ENCODE measurements at regions not wholly inside any gene's neighbourhood (a gene's known extent, or its start where the extent isn't known, plus 50 kb on each side); places are given as distances from the start of the nearest gene placed in this dataset.

DNA sequence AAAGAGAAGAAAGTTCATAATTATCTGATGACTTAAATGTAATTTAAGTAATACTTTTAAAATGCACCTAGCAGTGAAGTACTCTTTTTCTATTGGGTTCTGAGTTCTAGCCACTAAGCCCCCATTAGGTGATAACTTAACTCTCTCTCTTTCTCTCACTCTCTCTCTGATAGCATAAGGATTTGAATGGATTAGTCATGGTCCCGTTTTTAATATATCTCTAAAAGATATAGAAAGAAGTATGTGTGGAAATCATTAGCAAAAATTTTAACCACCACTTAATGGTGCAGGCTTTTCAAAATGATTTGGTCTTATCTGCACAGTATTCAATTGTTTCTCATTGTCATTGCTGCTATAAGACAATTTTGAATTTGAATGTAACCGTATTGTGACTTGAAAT is 78.2 kb downstream of the RWDD3 start:
- Histone ChIP-seq H3K9ac (ENCODE audit: insufficient read length) (no peak overlapping the region), H3K9me3 (ENCODE audit: low read depth, low read length) (no peaks in the 10 kb centered on the region), H3K4me3 (no peak overlapping the region), H3K36me3 (ENCODE audit: insufficient read depth, low read length) (no peaks in the 10 kb centered on the region), H3K27ac (peak overlapping the region; percentile 73; the same call in 1 of the 2 replicates)
- TF ChIP-seq EZH2 (IDR thresholded peaks at IDR 0.05) (no peak), POLR2AphosphoS5 (IDR thresholded peaks at IDR 0.05; ENCODE audit: borderline replicate concordance, low read depth, low read length) (no peak), FOXP2 (optimal IDR thresholded peaks at IDR 0.05; ENCODE audit: control extremely low read depth, extremely low read length, insufficient read depth) (no peak)
- DNase-seq (ENCODE audit: low read depth, low spot score), result no peak

DNA sequence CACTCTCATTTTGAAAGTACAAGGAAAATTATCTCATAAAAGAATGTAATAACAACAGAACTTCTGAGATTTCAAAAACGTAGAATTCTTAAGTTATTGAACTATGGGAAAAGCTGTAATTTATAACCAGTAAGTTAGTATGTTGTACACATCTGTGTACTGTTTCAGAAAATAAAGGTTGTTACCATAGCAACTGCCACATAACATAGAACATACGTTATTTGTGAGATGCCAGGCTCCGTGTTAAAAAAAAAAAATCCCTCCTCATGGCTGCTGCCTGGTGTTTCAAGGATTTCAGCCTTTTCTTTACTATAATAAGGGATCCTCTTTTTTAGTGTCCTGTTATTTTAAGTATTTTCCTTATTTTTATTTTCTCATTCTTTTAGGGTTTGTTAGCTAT is 79.5 kb downstream of the RWDD3 start:
- no peaks in the 10 kb centered on the region for H3K36me3 ChIP-seq (ENCODE audit: insufficient read depth, low read length)
- H3K4me3 ChIP-seq, result no peak overlapping the region
- H3K27ac ChIP-seq, result no peak overlapping the region
- H3K9me3 ChIP-seq (ENCODE audit: low read depth, low read length), result no peaks in the 10 kb centered on the region
- TF ChIP-seq FOXP2 (optimal IDR thresholded peaks at IDR 0.05; ENCODE audit: control extremely low read depth, extremely low read length, insufficient read depth) (no peak), EZH2 (IDR thresholded peaks at IDR 0.05) (no peak), POLR2AphosphoS5 (IDR thresholded peaks at IDR 0.05; ENCODE audit: borderline replicate concordance, low read depth, low read length) (no peak)
- H3K9ac ChIP-seq (ENCODE audit: insufficient read length), result no peak overlapping the region
- DNase-seq (ENCODE audit: low read depth, low spot score), result no peak

DNA sequence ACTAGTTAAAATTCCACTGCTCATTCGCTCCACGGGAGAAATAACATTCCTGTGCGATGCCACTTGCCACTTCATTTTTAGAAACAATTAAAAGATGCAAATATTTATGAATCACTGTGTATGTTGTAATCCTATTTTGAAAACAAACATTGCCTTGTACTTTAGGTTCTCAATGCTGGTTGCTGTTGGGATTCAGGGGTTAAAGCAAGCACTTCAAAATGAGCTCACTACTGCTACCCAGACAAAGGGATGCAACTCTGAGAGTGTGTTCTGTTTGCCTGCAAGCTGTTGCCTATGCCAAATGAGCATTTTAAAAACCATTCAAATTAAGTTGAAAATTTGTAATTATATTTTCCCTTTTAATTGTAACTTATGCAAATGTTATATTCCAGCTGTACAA is 87.5 kb downstream of the RWDD3 start:
- TF ChIP-seq EZH2 (IDR thresholded peaks at IDR 0.05) (no peak), POLR2AphosphoS5 (IDR thresholded peaks at IDR 0.05; ENCODE audit: borderline replicate concordance, low read depth, low read length) (no peak), FOXP2 (optimal IDR thresholded peaks at IDR 0.05; ENCODE audit: control extremely low read depth, extremely low read length, insufficient read depth) (no peak)
- Histone ChIP-seq H3K4me3 (no peak overlapping the region), H3K36me3 (ENCODE audit: insufficient read depth, low read length) (no peaks in the 10 kb centered on the region), H3K9me3 (ENCODE audit: low read depth, low read length) (no peaks in the 10 kb centered on the region), H3K27ac (no peak overlapping the region), H3K9ac (ENCODE audit: insufficient read length) (no peak overlapping the region)
- DNase-seq (ENCODE audit: low read depth, low spot score), result no peak

DNA sequence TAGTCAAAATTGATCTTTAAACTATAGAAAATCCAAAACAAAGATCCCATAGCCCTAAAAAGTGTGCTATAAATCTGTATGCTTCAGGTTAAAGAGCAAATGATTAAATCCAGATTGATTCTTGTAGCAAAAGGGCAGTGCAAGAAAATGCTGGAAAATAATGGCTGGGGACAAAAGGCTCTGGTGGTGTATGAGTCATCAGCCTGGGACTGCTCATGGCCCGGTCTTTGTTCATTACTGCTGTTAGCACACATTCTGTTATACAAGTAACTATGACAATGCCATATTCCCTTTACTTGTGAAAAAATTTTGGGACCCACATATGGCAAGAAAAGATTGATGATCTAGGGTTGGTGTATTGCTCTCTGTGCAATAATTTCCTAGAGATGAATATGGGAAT is 89.1 kb downstream of the RWDD3 start:
- TF ChIP-seq EZH2 (IDR thresholded peaks at IDR 0.05), result no peak
- TF ChIP-seq POLR2AphosphoS5 (IDR thresholded peaks at IDR 0.05; ENCODE audit: borderline replicate concordance, low read depth, low read length), result no peak
- TF ChIP-seq FOXP2 (optimal IDR thresholded peaks at IDR 0.05; ENCODE audit: control extremely low read depth, extremely low read length, insufficient read depth), result no peak
- H3K36me3 ChIP-seq (ENCODE audit: insufficient read depth, low read length), result no peaks in the 10 kb centered on the region
- H3K4me3 ChIP-seq, result no peak overlapping the region
- H3K9me3 ChIP-seq (ENCODE audit: low read depth, low read length), result no peaks in the 10 kb centered on the region
- no peak for DNase-seq (ENCODE audit: low read depth, low spot score)
- H3K27ac ChIP-seq, result no peak overlapping the region
- no peak overlapping the region for H3K9ac ChIP-seq (ENCODE audit: insufficient read length)

DNA sequence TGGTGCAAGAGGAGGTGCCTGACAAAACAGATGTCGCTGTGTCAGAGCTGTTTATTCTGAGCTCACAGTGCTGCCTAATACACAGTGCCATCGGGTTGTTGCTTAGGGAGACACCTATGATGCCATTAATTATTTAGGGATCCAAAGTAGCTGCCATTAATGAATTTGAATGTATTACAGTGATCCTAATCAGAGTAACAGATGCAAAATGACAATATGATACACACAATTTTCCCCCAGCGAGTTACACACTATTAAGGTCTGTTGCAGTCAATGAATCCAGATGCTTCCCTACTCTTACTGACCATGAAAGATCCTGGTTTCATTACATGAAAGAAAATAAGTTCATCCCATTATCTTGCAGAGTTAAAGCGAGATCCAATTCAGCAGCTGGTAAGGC is 91.3 kb downstream of the RWDD3 start:
- Histone ChIP-seq H3K9ac (ENCODE audit: insufficient read length) (no peak overlapping the region), H3K4me3 (no peak overlapping the region), H3K27ac (no peak overlapping the region), H3K36me3 (ENCODE audit: insufficient read depth, low read length) (no peaks in the 10 kb centered on the region), H3K9me3 (ENCODE audit: low read depth, low read length) (no peaks in the 10 kb centered on the region)
- no peak for DNase-seq (ENCODE audit: low read depth, low spot score)
- TF ChIP-seq FOXP2 (optimal IDR thresholded peaks at IDR 0.05; ENCODE audit: control extremely low read depth, extremely low read length, insufficient read depth) (no peak), EZH2 (IDR thresholded peaks at IDR 0.05) (no peak), POLR2AphosphoS5 (IDR thresholded peaks at IDR 0.05; ENCODE audit: borderline replicate concordance, low read depth, low read length) (no peak)

DNA sequence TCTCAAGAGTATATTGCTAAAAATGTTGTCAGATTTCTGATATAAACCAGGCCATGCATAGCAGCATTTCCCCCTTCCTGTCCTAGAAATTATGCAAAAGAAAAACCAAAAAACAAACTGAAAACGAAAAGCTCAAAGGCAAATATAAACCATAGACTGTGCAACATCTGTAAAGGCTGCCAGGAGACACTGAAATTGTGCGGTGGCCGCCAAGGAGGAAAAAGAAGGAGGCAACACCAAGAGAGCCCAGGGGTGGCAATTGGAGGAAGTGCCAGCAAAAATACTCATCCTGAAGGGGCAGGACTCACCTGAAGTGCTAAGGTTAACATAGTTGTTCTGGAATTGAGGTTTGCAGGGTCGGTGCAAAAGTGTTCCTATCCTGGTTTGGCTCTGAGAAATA is 92.0 kb downstream of the RWDD3 start:
- no peak for DNase-seq (ENCODE audit: low read depth, low spot score)
- no peak for TF ChIP-seq POLR2AphosphoS5 (IDR thresholded peaks at IDR 0.05; ENCODE audit: borderline replicate concordance, low read depth, low read length)
- no peak for TF ChIP-seq EZH2 (IDR thresholded peaks at IDR 0.05)
- no peak for TF ChIP-seq FOXP2 (optimal IDR thresholded peaks at IDR 0.05; ENCODE audit: control extremely low read depth, extremely low read length, insufficient read depth)
- H3K9me3 ChIP-seq (ENCODE audit: low read depth, low read length), result no peaks in the 10 kb centered on the region
- H3K4me3 ChIP-seq, result no peak overlapping the region
- no peaks in the 10 kb centered on the region for H3K36me3 ChIP-seq (ENCODE audit: insufficient read depth, low read length)
- H3K27ac ChIP-seq, result no peak overlapping the region
- no peak overlapping the region for H3K9ac ChIP-seq (ENCODE audit: insufficient read length)

DNA sequence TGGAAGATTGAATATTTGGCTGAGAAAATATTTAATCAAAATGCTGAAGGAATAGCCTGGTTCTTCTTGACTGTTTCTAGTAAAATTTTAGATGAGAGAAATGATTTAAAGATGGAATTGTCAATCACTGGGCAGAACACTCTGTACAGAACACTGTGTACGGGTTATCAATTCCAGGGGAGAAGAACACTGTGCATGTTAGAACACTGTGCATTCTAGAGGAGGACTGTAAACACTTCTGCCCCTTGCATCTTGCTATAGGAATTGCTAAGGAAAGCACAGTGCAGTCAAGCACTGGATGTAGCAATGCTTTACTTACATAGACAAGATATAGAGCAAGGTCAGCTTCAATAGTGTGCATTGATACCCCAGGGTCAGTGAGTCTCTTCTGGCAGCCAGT is 98.7 kb downstream of the RWDD3 start:
- Histone ChIP-seq H3K9ac (ENCODE audit: insufficient read length) (no peak overlapping the region), H3K9me3 (ENCODE audit: low read depth, low read length) (no peaks in the 10 kb centered on the region), H3K4me3 (no peak overlapping the region), H3K27ac (no peak overlapping the region), H3K36me3 (ENCODE audit: insufficient read depth, low read length) (no peaks in the 10 kb centered on the region)
- DNase-seq (ENCODE audit: low read depth, low spot score), result no peak
- no peak for TF ChIP-seq POLR2AphosphoS5 (IDR thresholded peaks at IDR 0.05; ENCODE audit: borderline replicate concordance, low read depth, low read length)
- no peak for TF ChIP-seq EZH2 (IDR thresholded peaks at IDR 0.05)
- no peak for TF ChIP-seq FOXP2 (optimal IDR thresholded peaks at IDR 0.05; ENCODE audit: control extremely low read depth, extremely low read length, insufficient read depth)

DNA sequence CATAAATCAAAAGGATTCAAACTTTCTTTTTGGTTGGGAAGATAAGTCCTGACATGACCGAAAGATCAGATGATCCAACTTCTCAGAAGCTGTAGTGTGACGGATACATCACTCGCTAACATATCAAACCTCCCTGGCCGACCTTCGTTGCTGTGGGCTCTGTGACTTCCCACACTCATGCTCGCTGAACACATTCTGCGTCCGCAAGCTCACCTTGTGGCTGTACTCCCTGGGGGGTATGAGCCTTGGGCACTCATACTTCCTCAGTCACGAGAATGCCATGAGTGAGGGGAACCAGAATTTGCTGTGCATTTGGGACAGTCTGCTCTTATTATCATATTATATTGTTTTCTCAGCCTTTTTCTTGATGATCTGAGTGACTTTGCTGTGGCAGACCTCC is 105.4 kb downstream of the RWDD3 start:
- Histone ChIP-seq H3K9ac (ENCODE audit: insufficient read length) (no peak overlapping the region), H3K27ac (no peak overlapping the region), H3K36me3 (ENCODE audit: insufficient read depth, low read length) (no peaks in the 10 kb centered on the region), H3K4me3 (no peak overlapping the region), H3K9me3 (ENCODE audit: low read depth, low read length) (no peaks in the 10 kb centered on the region)
- DNase-seq (ENCODE audit: low read depth, low spot score), result no peak
- TF ChIP-seq EZH2 (IDR thresholded peaks at IDR 0.05) (no peak), FOXP2 (optimal IDR thresholded peaks at IDR 0.05; ENCODE audit: control extremely low read depth, extremely low read length, insufficient read depth) (no peak), POLR2AphosphoS5 (IDR thresholded peaks at IDR 0.05; ENCODE audit: borderline replicate concordance, low read depth, low read length) (no peak)

DNA sequence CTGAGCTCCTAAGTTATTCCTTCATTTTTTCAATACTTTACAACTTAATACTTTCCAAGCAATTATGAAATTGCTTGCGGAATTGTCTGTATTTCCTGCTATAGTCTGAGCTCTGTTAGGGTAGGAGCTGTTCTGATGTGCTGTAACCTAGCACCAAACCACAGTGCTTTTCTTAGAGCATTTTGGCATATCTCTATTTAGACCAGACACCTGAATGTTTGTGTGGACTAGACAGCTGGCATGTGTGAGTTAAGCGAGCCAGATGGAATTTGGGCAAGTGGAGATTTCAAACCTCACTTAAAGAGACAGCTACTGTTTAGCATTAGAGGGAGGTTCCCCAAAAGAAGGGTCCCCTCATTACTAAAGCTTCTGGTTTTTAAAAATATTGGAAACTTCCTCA is 106.1 kb downstream of the RWDD3 start:
- Histone ChIP-seq H3K27ac (no peak overlapping the region), H3K9ac (ENCODE audit: insufficient read length) (no peak overlapping the region), H3K9me3 (ENCODE audit: low read depth, low read length) (no peaks in the 10 kb centered on the region), H3K36me3 (ENCODE audit: insufficient read depth, low read length) (no peaks in the 10 kb centered on the region), H3K4me3 (no peak overlapping the region)
- TF ChIP-seq POLR2AphosphoS5 (IDR thresholded peaks at IDR 0.05; ENCODE audit: borderline replicate concordance, low read depth, low read length) (no peak), FOXP2 (optimal IDR thresholded peaks at IDR 0.05; ENCODE audit: control extremely low read depth, extremely low read length, insufficient read depth) (no peak), EZH2 (IDR thresholded peaks at IDR 0.05) (no peak)
- no peak for DNase-seq (ENCODE audit: low read depth, low spot score)

Data from SK-N-MC (cell line).